ENCODE measurements at regions not wholly inside any gene's neighbourhood (a gene's known extent, or its start where the extent isn't known, plus 50 kb on each side); places are given as distances from the start of the nearest gene placed in this dataset.

GRCh38 chr6:33967966-33968724 is 164.3 kb upstream of the MLN start:
- Mint-ChIP-seq H3K27me3 (ENCODE audit: low read depth) (peaks cover 39% of the 10 kb centered on the region), H3K4me1 (ENCODE audit: low read depth) (no peaks in the 10 kb centered on the region), H3K4me3 (no peak overlapping the region), H3K36me3 (ENCODE audit: insufficient read depth) (no peaks in the 10 kb centered on the region), H3K9me3 (peaks cover 4% of the 10 kb centered on the region)
- ATAC-seq, result no peak
- DNase-seq, result no peak

- H3K36me3 Mint-ChIP-seq (ENCODE audit: insufficient read depth), result no peaks in the 10 kb centered on the region
- ATAC-seq, result no peak
- no peaks in the 10 kb centered on the region for H3K4me1 Mint-ChIP-seq (ENCODE audit: low read depth)
- no peak overlapping the region for H3K4me3 Mint-ChIP-seq
- H3K27me3 Mint-ChIP-seq (ENCODE audit: low read depth), result peaks cover 39% of the 10 kb centered on the region
- no peak for DNase-seq
- H3K9me3 Mint-ChIP-seq, result peaks cover 4% of the 10 kb centered on the region
These were observed 163.5 kb upstream of the MLN start for GRCh38 chr6:33967265-33967767.

DNA sequence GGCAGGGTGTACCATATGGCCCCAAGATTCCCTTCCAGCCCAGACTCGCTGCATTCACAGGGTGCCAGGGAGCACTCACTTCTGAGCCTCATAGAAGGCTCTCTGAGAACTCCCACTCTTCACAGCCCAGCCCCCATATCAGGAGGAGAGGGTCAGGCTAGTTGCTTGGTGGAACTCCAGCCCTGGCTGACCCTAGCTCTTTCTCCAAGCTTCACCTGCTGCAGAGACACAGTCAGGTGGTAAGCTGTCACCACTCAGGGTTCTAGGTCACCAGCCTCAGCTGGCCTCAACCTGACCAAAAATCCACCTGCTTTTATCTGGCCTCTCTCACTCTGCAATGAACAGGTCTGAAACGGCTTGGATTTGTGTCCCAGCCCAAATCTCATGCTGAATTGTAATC is 162.7 kb upstream of the MLN start:
- Mint-ChIP-seq H3K4me1 (ENCODE audit: low read depth) (no peaks in the 10 kb centered on the region), H3K9me3 (no peaks in the 10 kb centered on the region), H3K4me3 (no peak overlapping the region), H3K36me3 (ENCODE audit: insufficient read depth) (no peaks in the 10 kb centered on the region), H3K27me3 (ENCODE audit: low read depth) (peaks cover 39% of the 10 kb centered on the region)
- DNase-seq, result no peak
- ATAC-seq, result no peak

GRCh38 chr6:33965766-33966165 is 162.0 kb upstream of the MLN start:
- Mint-ChIP-seq H3K9me3 (no peaks in the 10 kb centered on the region), H3K4me3 (no peak overlapping the region), H3K4me1 (ENCODE audit: low read depth) (no peaks in the 10 kb centered on the region), H3K27me3 (ENCODE audit: low read depth) (peaks cover 39% of the 10 kb centered on the region), H3K36me3 (ENCODE audit: insufficient read depth) (no peaks in the 10 kb centered on the region)
- DNase-seq (no peak), ATAC-seq (no peak)

DNA sequence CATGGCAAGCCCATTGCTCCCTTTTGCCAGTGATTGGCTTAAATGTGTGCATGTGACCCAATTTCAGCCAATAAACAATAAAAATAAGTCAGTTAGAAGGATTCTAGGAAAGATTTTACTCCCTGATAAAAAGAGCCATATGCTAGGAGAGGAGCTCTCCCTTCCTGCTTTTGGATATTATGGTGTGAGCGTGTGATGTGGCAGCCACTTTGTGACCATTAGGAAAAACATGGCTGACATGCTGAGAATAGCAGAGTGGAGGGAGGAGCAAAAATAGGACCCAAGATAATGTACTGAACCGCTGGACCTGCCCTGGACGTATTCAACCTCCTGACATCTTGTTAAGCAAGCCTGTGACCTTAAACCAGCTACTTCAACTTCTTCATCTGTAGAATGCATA is 160.6 kb upstream of the MLN start:
- no peak for DNase-seq
- H3K36me3 Mint-ChIP-seq (ENCODE audit: insufficient read depth), result no peaks in the 10 kb centered on the region
- H3K4me1 Mint-ChIP-seq (ENCODE audit: low read depth), result no peaks in the 10 kb centered on the region
- peaks cover 28% of the 10 kb centered on the region for H3K27me3 Mint-ChIP-seq (ENCODE audit: low read depth)
- no peak overlapping the region for H3K4me3 Mint-ChIP-seq
- no peaks in the 10 kb centered on the region for H3K9me3 Mint-ChIP-seq
- no peak for ATAC-seq

DNA sequence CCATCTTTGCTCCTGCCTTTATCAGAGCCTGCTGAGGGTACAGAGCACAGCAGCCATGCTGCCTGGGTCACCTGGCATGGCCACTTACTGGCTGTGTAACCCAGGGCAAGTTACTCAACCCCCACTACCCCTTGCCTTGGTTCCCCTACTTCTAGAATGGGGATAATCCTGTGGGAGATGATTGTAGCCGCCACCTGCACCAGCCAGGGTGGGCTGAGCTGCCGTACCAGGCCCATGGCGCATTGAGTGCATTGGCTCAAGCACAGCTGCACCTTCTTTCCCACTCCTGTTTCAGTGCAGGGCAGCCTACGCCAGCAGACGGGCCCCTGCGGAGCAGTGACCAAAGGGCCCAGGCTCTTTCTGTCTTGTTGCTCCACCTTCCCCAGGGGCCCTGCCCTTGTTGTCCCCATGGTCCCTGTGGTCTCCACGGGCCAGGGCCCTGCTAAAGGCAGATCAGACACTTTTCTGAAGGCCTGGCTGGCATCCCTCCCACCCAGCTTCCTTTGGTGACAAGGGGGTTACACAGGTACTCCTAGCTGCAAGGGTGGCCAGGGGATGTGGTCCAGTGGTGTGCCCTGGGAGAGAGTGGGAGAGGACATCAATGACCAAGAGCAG is 159.4 kb upstream of the MLN start:
- Mint-ChIP-seq H3K27me3 (ENCODE audit: low read depth) (peaks cover 24% of the 10 kb centered on the region), H3K36me3 (ENCODE audit: insufficient read depth) (no peaks in the 10 kb centered on the region)

GRCh38 chr6:33962246-33963027 is 158.6 kb upstream of the MLN start:
- Mint-ChIP-seq H3K27me3 (ENCODE audit: low read depth) (peaks cover 17% of the 10 kb centered on the region), H3K4me3 (no peak overlapping the region), H3K36me3 (ENCODE audit: insufficient read depth) (no peaks in the 10 kb centered on the region), H3K4me1 (ENCODE audit: low read depth) (no peaks in the 10 kb centered on the region), H3K9me3 (no peaks in the 10 kb centered on the region)
- DNase-seq, result no peak
- ATAC-seq, result no peak

More for the DNA sequence above, 159.4 kb upstream of the MLN start:
- Mint-ChIP-seq H3K4me1 (ENCODE audit: low read depth) (no peaks in the 10 kb centered on the region), H3K4me3 (no peak overlapping the region), H3K9me3 (no peaks in the 10 kb centered on the region)
- DNase-seq, result no peak
- ATAC-seq, result no peak

DNA sequence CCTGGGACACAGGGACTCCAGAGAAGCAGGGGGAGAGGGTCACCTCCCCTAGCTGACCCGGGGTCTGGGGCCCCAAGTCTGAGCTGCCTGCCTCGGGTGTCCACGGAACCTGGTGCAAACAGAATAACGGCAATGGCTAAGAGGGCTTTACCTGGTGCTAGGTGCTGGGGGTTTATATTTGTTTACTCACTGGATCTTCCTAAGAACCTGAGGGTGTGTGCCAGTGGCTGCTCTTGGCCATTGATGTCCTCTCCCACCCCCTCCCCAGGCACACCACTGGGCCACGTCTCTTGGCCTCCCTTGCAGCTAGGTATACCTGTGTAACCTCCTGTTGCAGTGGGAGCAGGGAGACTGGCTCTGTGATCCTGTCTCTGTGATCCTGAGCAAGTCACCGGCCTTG is 157.9 kb upstream of the MLN start:
- H3K4me1 Mint-ChIP-seq (ENCODE audit: low read depth), result no peaks in the 10 kb centered on the region
- no peaks in the 10 kb centered on the region for H3K36me3 Mint-ChIP-seq (ENCODE audit: insufficient read depth)
- H3K27me3 Mint-ChIP-seq (ENCODE audit: low read depth), result peaks cover 10% of the 10 kb centered on the region
- H3K9me3 Mint-ChIP-seq, result no peaks in the 10 kb centered on the region
- no peak overlapping the region for H3K4me3 Mint-ChIP-seq
- no peak for DNase-seq
- no peak for ATAC-seq

DNA sequence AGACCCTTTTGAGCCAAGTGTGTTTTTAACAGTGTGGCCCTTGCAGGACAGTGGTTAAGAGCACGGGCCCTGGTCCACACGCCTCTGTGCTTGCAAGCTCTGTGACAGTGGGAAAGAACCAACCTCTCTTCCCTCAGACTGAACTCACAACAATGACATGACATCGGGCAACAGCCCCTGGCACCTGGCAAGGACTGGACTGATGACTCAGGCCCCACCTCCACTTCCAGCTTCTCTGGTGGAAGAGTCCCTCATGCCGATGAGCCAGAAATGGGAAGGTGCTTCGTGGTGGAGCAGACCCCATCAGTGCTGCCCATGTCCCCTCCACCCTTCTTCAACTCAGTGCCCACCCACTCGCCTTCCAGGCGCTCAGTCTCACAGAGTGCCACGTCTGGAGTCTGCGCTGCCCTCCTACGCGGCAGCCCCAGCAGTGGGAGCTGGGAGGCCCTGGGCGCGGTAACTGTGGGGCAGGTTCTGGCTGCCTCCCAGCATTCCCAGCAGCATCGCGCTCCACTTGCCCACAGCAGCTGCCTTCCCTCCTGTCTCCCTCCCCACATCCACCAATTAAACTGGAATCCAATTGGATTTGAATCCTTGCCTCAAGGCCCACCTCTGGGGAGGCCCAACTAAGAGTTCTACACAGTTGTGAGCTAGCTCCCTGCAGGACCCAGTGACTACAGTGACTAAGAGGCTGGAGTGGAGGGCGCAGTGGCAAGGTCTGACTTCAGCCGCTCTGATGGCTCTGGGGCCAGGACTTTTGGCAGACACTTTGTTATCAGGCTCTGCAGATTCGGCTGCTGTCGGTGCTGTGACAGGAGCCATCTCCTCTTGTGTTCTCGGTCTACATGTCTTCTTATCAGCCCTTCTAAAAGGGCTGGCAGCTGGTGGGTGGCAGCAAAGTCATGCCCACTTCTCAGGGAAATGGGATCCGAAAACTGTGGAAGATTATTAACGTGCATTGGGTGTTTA is 156.8 kb upstream of the MLN start:
- no peaks in the 10 kb centered on the region for H3K4me1 Mint-ChIP-seq (ENCODE audit: low read depth)
- DNase-seq (no peak), ATAC-seq (no peak)
- H3K36me3 Mint-ChIP-seq (ENCODE audit: insufficient read depth), result no peaks in the 10 kb centered on the region
- H3K27me3 Mint-ChIP-seq (ENCODE audit: low read depth), result peaks cover 7% of the 10 kb centered on the region
- no peaks in the 10 kb centered on the region for H3K9me3 Mint-ChIP-seq
- H3K4me3 Mint-ChIP-seq, result no peak overlapping the region

- H3K36me3 Mint-ChIP-seq (ENCODE audit: insufficient read depth), result no peaks in the 10 kb centered on the region
- no peak overlapping the region for H3K4me3 Mint-ChIP-seq
- no peaks in the 10 kb centered on the region for H3K9me3 Mint-ChIP-seq
- ATAC-seq, result no peak
- H3K27me3 Mint-ChIP-seq (ENCODE audit: low read depth), result peaks cover 4% of the 10 kb centered on the region
- no peak for DNase-seq
- H3K4me1 Mint-ChIP-seq (ENCODE audit: low read depth), result no peaks in the 10 kb centered on the region
These were observed 156.0 kb upstream of the MLN start for GRCh38 chr6:33959661-33960344.

DNA sequence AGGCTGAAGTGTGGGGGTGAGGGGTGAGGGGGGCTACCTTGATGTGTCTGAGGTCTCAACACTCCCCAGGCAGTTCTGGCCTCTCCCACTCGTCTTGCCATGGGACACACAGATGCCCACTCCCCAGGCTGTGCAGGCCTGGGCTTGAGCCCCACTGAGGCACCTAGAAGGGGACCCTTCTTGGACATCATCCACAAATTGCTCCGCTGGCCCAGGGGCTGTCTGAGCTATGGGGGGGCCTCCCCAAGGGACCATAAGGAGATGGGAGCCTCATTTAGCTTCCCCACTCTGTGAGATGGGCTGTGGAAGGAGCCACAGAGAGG is 155.5 kb upstream of the MLN start:
- no peaks in the 10 kb centered on the region for H3K36me3 Mint-ChIP-seq (ENCODE audit: insufficient read depth)
- no peak for DNase-seq
- no peak for ATAC-seq
- peaks cover 3% of the 10 kb centered on the region for H3K27me3 Mint-ChIP-seq (ENCODE audit: low read depth)
- H3K4me1 Mint-ChIP-seq (ENCODE audit: low read depth), result no peaks in the 10 kb centered on the region
- H3K4me3 Mint-ChIP-seq, result no peak overlapping the region
- no peaks in the 10 kb centered on the region for H3K9me3 Mint-ChIP-seq

GRCh38 chr6:33958526-33959328 is 154.9 kb upstream of the MLN start:
- H3K4me3 Mint-ChIP-seq, result no peak overlapping the region
- no peaks in the 10 kb centered on the region for H3K36me3 Mint-ChIP-seq (ENCODE audit: insufficient read depth)
- ATAC-seq (no peak), DNase-seq (no peak)
- peaks cover 3% of the 10 kb centered on the region for H3K27me3 Mint-ChIP-seq (ENCODE audit: low read depth)
- H3K9me3 Mint-ChIP-seq, result no peaks in the 10 kb centered on the region
- H3K4me1 Mint-ChIP-seq (ENCODE audit: low read depth), result no peaks in the 10 kb centered on the region
